K562 (cell line): ENCODE measurements at regions not wholly inside any gene's neighbourhood (a gene's known extent, or its start where the extent isn't known, plus 50 kb on each side); places are given as distances from the start of the nearest gene placed in this dataset.

Experiments used
- ATAC-seq: fragments of 200-7000 bp; cut with Tn5 transposase; 3 replicates; pipeline ENCODE4 v1.9.1; 2020; ENCODE audit warnings: moderate library complexity
- BruUV-seq: library from RNA; stranded (reverse); fragments of 400-500 nt; replicated peaks from 2 replicates; lab custom pipeline; 2021; lab: Mats Ljungman, UMichigan
- CTCF ChIA-PET: fragments of 300-600 bp; formaldehyde crosslinking; extraction: SDS; loops from one replicate; lab custom pipeline; 2021; ENCODE audit warnings: low intra/inter-chr PET ratio; lab: Yijun Ruan, JAX
- POLR2A ChIA-PET: fragments of 300-600, 350-650 bp; sonication (Branson Sonifier 250); formaldehyde crosslinking; extraction: SDS; loops from one replicate; lab custom pipeline; 2021; ENCODE audit warnings: antibody characterized with exemption, inconsistent platforms; lab: Yijun Ruan, JAX
- DNase-seq, 4 experiments: peaks; one replicate each; pipeline versions ENCODE4 v3.0.0 to v3.0.0-alpha.2; 2011 to 2018; ENCODE audit warnings: low spot score in 3 of 4, mixed read lengths in 3 of 4; ENCODE audit errors: extremely low read depth in 1 of 4
- FAIRE-seq: peaks from 2 replicates; lab custom pipeline; 2011; peaks lifted over from hg19 to GRCh38; lab: Jason Lieb, UNC
- H2AFZ ChIP-seq: 2 replicates; pipeline ENCODE4 v1.6.0; 2011; ENCODE audit warnings: low read depth, low read length, control low read depth, inconsistent platforms
- H3K27ac ChIP-seq: fragments of 200-600 bp; 3 replicates; pipeline ENCODE4 v1.8.0; 2011; ENCODE audit warnings: low read depth, mild to moderate bottlenecking, control low read depth, inconsistent platforms, low read length, moderate library complexity, mixed read lengths; ENCODE audit errors: extremely low read depth
- H3K27me3 ChIP-seq, 2 experiments: fragments of 300-600 bp in 1 of 2; 2 replicates in 1 of 2; 3 replicates in 1 of 2; pipeline versions ENCODE4 v1.6.0 to v1.8.0; 2011; ENCODE audit warnings: inconsistent platforms in 2 of 2, low read length in 2 of 2, mild to moderate bottlenecking in 1 of 2, mixed read lengths in 1 of 2, moderate library complexity in 1 of 2; ENCODE audit not compliant: control insufficient read depth in 2 of 2, insufficient read depth in 2 of 2
- H3K36me3 ChIP-seq: fragments of 300-600 bp; 3 replicates; pipeline ENCODE4 v1.8.0; 2011; ENCODE audit warnings: mild to moderate bottlenecking, low read length, inconsistent platforms; ENCODE audit not compliant: control insufficient read depth, insufficient read depth
- H3K4me1 ChIP-seq, 2 experiments: fragments of 200-600 bp in 1 of 2; replicated peaks in 1 of 2; 2 replicates in 1 of 2; 3 replicates in 1 of 2; pipeline versions ENCODE4 v1.5.1 to v1.8.0; 2011; ENCODE audit warnings: inconsistent platforms in 2 of 2, low read length in 2 of 2, mild to moderate bottlenecking in 1 of 2, mixed read lengths in 1 of 2, moderate library complexity in 1 of 2; ENCODE audit not compliant: control insufficient read depth in 2 of 2, insufficient read depth in 2 of 2
- H3K4me2 ChIP-seq: 2 replicates; pipeline ENCODE4 v1.6.1; 2011; ENCODE audit warnings: low read length, control low read depth, inconsistent platforms, mixed read lengths; ENCODE audit not compliant: insufficient read depth
- H3K4me3 ChIP-seq: fragments of 200-600 bp; sonication (generic), shearing (Covaris generic); 2 replicates; pipeline ENCODE4 v1.5.1; 2016; ENCODE audit warnings: control low read depth, inconsistent platforms
- H3K79me2 ChIP-seq: fragments of 200-600 bp; 3 replicates; pipeline ENCODE4 v1.8.0; 2011; ENCODE audit warnings: low read length, inconsistent platforms; ENCODE audit not compliant: control insufficient read depth, insufficient read depth
- H3K9ac ChIP-seq, 2 experiments: 2 replicates each; pipeline versions ENCODE4 v1.6.0 to v1.6.1; 2011; ENCODE audit warnings: low read depth in 2 of 2, low read length in 2 of 2, control low read depth in 1 of 2, inconsistent platforms in 1 of 2, mild to moderate bottlenecking in 1 of 2, mixed read lengths in 1 of 2; ENCODE audit not compliant: insufficient read depth in 1 of 2
- H3K9me1 ChIP-seq: one replicate; pipeline ENCODE4 v1.6.0; 2011; ENCODE audit warnings: inconsistent platforms, mild to moderate bottlenecking, low read length, moderate library complexity; ENCODE audit not compliant: control insufficient read depth, insufficient read depth
- H3K9me3 ChIP-seq: replicated peaks from 2 replicates; pipeline ENCODE4 v1.5.1; 2011; ENCODE audit warnings: low read depth, low read length, inconsistent platforms; ENCODE audit not compliant: control insufficient read depth, insufficient read depth
- H4K20me1 ChIP-seq: replicated peaks from 2 replicates; pipeline ENCODE4 v1.6.1; 2011; ENCODE audit warnings: low read length, inconsistent platforms, mixed read lengths; ENCODE audit not compliant: control insufficient read depth, insufficient read depth
- CCNT2 ChIP-seq: IDR thresholded peaks from 2 replicates; pipeline ENCODE4 v1.6.1; 2011; ENCODE audit warnings: borderline replicate concordance, low read depth, mild to moderate bottlenecking, moderate library complexity, mixed read lengths, low read length; ENCODE audit not compliant: insufficient read length; ENCODE audit errors: extremely low read depth
- CHCHD3 ChIP-seq: fragments of 250-450 bp; sonication (Bioruptor Pico); IDR thresholded peaks from 2 replicates; pipeline ENCODE4 v2.1.2; 2022; ENCODE audit warnings: mild to moderate bottlenecking
- ETV1 ChIP-seq: fragments of 450-650 bp; conservative IDR thresholded peaks from 2 replicates; pipeline ENCODE4 v1.6.1; 2016; ENCODE audit warnings: missing genetic modification characterization, control low read depth, low read depth, missing compliant biosample characterization
- HNRNPUL1 ChIP-seq: fragments of 200-400 bp; formaldehyde crosslinking; IDR thresholded peaks from 2 replicates; pipeline ENCODE4 v1.6.1; 2017; ENCODE audit warnings: low read length
- NCOA4 ChIP-seq: fragments of 450-650 bp; IDR thresholded peaks from 2 replicates; pipeline ENCODE4 v1.6.1; 2018; ENCODE audit warnings: mild to moderate bottlenecking; ENCODE audit not compliant: partially characterized antibody
- NCOR1 ChIP-seq: fragments of 450-650 bp; IDR thresholded peaks from 2 replicates; pipeline ENCODE4 v1.6.1; 2016; ENCODE audit warnings: mild to moderate bottlenecking, moderate library complexity
- PPARD ChIP-seq: fragments of 250-450 bp; sonication (Bioruptor Pico); IDR thresholded peaks from 2 replicates; pipeline ENCODE4 v1.8.0; 2022; ENCODE audit warnings: inconsistent platforms, mild to moderate bottlenecking, moderate library complexity
- RBM14 ChIP-seq: fragments of 200-400 bp; formaldehyde crosslinking; IDR thresholded peaks from 2 replicates; pipeline ENCODE4 v1.6.1; 2018; ENCODE audit warnings: low read depth, mild to moderate bottlenecking, low read length, moderate library complexity, borderline replicate concordance; ENCODE audit not compliant: insufficient read depth
- TAF1 ChIP-seq: IDR thresholded peaks from 2 replicates; pipeline ENCODE4 v1.6.1; 2011; ENCODE audit warnings: mild to moderate bottlenecking, low read length, moderate library complexity; ENCODE audit not compliant: insufficient read depth, control insufficient read depth, severe bottlenecking; ENCODE audit errors: extremely low read depth
- TEAD2 ChIP-seq: fragments of 450-650 bp; IDR thresholded peaks from 2 replicates; pipeline ENCODE4 v1.6.1; 2016; ENCODE audit warnings: missing genetic modification characterization, control low read depth, missing compliant biosample characterization
- ZFP1 ChIP-seq: fragments of 450-650 bp; formaldehyde crosslinking; IDR thresholded peaks from 2 replicates; pipeline ENCODE4 v1.4.0; 2020; ENCODE audit warnings: mild to moderate bottlenecking, mixed read lengths
- WGBS: fragments of 100-300 bp; shearing (Covaris generic); methylation state at CpG from one replicate; pipeline ENCODE4 v1.1.6; 2016; ENCODE audit warnings: low coverage, mixed read lengths; ENCODE audit not compliant: insufficient coverage; ENCODE audit errors: missing lambda C conversion rate; 5-methylcytosine and 5-hydroxymethylcytosine counted together
- in situ Hi-C: fragments of 300-500 bp; cut with MboI; formaldehyde crosslinking; loops from 4 replicates; pipeline ENCODE4 v1.15.0; 2018; ENCODE audit warnings: inconsistent platforms, mixed read lengths
- intact Hi-C: fragments of 100-400 bp; cut with micrococcal nuclease; formaldehyde crosslinking; loops from 2 replicates; pipeline ENCODE4 v1.14.2; 2022
- TF ChIP-seq, protein P1 (sequence below): sonication (generic); formaldehyde crosslinking; IDR thresholded peaks from 2 replicates; pipeline ENCODE4 v1.8.0; 2022; ENCODE audit warnings: mild to moderate bottlenecking, low read depth, missing genetic modification reagents
- TF ChIP-seq, protein P2 (sequence below): sonication (generic); formaldehyde crosslinking; IDR thresholded peaks from 2 replicates; pipeline ENCODE4 v1.8.1; 2023; ENCODE audit warnings: mild to moderate bottlenecking, missing genetic modification reagents
- TF ChIP-seq, protein P3 (sequence below): IDR thresholded peaks from 2 replicates; pipeline ENCODE4 v1.6.1; 2016; ENCODE audit warnings: missing genetic modification characterization, missing compliant biosample characterization
- TF ChIP-seq, protein P4 (sequence below): fragments of 450-650 bp; IDR thresholded peaks from 2 replicates; pipeline ENCODE4 v1.6.1; 2017; ENCODE audit warnings: mild to moderate bottlenecking, moderate library complexity

DNA sequence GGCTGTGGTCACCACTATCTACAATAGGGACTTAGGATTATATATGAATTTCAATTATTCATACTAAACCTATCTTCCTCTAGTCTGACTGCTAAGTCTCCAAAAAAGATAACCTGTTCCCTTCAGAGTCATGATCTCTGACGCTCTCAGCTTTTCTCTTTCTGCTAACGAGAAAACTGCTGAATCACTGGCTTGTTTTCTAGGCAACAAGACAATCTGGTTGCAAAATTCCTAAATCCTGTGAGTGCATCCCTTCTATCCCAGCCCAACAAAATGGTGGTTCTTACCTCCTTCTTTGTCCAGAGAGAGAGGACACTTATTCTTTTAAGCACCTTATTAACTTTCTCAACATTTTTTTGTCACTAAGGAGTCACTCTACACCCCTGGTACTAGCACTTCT lies 312.3 kb upstream of the PKDCC start (continued):
- TF ChIP-seq NCOA4 (no peak), TEAD2 (no peak), TAF1 (no peak)
- TF ChIP-seq, all 486 proteins: peak for 6

DNA sequence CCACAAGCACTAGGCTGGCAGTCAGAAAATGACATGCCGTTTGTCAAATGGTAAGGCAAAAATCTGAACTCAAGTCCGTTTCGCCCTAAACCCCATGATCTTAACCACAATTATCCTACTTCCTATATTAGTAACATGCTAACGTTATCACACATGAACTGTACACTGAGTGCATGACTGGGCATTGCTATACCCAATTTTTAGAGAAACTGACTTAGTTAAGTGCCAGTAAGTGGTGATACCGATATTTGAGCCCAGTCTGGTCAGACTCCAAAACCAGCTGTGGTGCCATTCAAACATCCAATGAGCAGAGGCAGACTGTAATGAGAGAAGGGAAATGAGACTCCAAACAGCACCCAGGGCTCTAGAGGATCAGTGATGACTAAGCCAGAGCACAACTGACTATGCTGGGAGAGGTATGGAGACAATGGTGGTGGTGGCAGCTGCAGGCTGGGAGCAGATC lies 311.7 kb upstream of the PKDCC start:
- no TSS peak for BruUV-seq
- no peaks in the 10 kb centered on the region for H3K27me3 ChIP-seq
- no peak overlapping the region for H3K9ac ChIP-seq
- no peak overlapping the region for H3K4me2 ChIP-seq
- H3K9me3 ChIP-seq = no peaks in the 10 kb centered on the region
- no peak overlapping the region for H2AFZ ChIP-seq
- no peaks in the 10 kb centered on the region for H3K36me3 ChIP-seq
- ATAC-seq (no peak), DNase-seq (no peak), FAIRE-seq (no peak)
- no peaks in the 10 kb centered on the region for H4K20me1 ChIP-seq
- 0% methylated on average over 5 of the region's 5 CpGs for WGBS
- no peak overlapping the region for H3K4me3 ChIP-seq
- H3K79me2 ChIP-seq = no peaks in the 10 kb centered on the region
- ChIA-PET POLR2A (interaction anchor here (0.6 to 1.0 kb wide), 2 partner anchors 14 to 1897 kb away, joined by 3 to 5 read pairs; no protein-coding TSS in a partner anchor), CTCF (no interaction called here)
- no peak overlapping the region for H3K27ac ChIP-seq
- H3K4me1 ChIP-seq = no peaks in the 10 kb centered on the region
- in situ Hi-C loops = no loop called here
- intact Hi-C loops = no loop called here
- no peaks in the 10 kb centered on the region for H3K9me1 ChIP-seq
- TF ChIP-seq HNRNPUL1 = no peak
- TF ChIP-seq ZFP1 (CRISPR knock-in tag) = 0 out of 2 replicates have a peak, but pooled peaks have one; percentile 33
- TF ChIP-seq PPARD (CRISPR knock-in tag) = no peak
- peak; percentile 76 for TF ChIP-seq ETV1 (tag)
- TF ChIP-seq, protein P1, sequence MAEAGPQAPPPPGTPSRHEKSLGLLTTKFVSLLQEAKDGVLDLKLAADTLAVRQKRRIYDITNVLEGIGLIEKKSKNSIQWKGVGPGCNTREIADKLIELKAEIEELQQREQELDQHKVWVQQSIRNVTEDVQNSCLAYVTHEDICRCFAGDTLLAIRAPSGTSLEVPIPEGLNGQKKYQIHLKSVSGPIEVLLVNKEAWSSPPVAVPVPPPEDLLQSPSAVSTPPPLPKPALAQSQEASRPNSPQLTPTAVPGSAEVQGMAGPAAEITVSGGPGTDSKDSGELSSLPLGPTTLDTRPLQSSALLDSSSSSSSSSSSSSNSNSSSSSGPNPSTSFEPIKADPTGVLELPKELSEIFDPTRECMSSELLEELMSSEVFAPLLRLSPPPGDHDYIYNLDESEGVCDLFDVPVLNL (CRISPR knock-in tag) = no peak
- TF ChIP-seq RBM14 = no peak
- TF ChIP-seq CCNT2 = no peak
- TF ChIP-seq NCOR1 = no peak
- TF ChIP-seq, protein P2, sequence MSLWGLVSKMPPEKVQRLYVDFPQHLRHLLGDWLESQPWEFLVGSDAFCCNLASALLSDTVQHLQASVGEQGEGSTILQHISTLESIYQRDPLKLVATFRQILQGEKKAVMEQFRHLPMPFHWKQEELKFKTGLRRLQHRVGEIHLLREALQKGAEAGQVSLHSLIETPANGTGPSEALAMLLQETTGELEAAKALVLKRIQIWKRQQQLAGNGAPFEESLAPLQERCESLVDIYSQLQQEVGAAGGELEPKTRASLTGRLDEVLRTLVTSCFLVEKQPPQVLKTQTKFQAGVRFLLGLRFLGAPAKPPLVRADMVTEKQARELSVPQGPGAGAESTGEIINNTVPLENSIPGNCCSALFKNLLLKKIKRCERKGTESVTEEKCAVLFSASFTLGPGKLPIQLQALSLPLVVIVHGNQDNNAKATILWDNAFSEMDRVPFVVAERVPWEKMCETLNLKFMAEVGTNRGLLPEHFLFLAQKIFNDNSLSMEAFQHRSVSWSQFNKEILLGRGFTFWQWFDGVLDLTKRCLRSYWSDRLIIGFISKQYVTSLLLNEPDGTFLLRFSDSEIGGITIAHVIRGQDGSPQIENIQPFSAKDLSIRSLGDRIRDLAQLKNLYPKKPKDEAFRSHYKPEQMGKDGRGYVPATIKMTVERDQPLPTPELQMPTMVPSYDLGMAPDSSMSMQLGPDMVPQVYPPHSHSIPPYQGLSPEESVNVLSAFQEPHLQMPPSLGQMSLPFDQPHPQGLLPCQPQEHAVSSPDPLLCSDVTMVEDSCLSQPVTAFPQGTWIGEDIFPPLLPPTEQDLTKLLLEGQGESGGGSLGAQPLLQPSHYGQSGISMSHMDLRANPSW (CRISPR knock-in tag) = no peak
- TF ChIP-seq CHCHD3 (CRISPR knock-in tag) = no peak
- TF ChIP-seq, protein P3, sequence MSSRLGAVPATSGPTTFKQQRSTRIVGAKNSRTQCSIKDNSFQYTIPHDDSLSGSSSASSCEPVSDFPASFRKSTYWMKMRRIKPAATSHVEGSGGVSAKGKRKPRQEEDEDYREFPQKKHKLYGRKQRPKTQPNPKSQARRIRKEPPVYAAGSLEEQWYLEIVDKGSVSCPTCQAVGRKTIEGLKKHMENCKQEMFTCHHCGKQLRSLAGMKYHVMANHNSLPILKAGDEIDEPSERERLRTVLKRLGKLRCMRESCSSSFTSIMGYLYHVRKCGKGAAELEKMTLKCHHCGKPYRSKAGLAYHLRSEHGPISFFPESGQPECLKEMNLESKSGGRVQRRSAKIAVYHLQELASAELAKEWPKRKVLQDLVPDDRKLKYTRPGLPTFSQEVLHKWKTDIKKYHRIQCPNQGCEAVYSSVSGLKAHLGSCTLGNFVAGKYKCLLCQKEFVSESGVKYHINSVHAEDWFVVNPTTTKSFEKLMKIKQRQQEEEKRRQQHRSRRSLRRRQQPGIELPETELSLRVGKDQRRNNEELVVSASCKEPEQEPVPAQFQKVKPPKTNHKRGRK (tag) = no peak
- TF ChIP-seq, protein P4, sequence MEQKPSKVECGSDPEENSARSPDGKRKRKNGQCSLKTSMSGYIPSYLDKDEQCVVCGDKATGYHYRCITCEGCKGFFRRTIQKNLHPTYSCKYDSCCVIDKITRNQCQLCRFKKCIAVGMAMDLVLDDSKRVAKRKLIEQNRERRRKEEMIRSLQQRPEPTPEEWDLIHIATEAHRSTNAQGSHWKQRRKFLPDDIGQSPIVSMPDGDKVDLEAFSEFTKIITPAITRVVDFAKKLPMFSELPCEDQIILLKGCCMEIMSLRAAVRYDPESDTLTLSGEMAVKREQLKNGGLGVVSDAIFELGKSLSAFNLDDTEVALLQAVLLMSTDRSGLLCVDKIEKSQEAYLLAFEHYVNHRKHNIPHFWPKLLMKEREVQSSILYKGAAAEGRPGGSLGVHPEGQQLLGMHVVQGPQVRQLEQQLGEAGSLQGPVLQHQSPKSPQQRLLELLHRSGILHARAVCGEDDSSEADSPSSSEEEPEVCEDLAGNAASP = no peak
